ENCODE measurements at regions not wholly inside any gene's neighbourhood (a gene's known extent, or its start where the extent isn't known, plus 50 kb on each side); places are given as distances from the start of the nearest gene placed in this dataset.

DNA sequence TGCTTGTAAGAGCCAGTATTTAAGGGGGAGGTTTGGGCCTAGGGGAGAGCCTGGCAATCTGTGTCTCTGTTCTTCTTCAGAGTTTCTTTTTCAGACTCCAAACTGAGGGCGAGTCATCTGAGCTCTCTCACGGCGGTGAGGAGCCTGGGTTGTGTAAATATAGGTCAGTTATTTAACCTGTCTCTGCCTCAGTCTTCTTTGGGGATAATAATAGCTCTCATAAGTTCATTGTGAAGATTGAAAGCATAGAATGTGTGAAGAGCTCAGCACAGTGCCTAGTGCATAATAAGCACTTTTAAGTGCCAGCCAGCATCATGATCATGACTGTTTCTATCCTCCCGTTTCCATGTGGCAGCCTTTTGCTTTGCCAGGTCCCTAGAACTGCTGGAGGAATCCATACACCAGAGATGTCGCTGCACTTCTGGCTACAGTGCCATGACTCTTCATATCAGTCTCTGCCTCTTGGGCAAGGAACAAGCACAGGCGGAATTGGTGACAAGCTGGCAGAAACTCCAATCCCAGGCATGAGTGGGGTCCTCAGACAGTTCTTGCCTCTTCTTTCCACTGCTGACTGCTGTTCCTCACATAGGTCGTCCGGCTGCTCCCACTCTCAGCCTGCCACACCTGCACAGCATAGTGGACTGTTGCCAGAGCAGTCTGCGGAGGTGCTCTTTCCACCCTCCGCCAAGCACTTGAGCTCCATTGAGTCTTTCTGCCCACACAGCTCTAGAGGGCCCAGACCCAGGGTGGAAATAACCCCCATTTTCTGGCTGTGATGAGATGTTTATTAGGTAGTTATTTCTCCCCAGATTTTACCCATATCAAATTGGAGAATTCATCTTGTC lies 103.7 kb upstream of the MAML3 start:
- H3K27me3 ChIP-seq (ENCODE audit: control insufficient read depth, low read length), result peaks cover 9% of the 10 kb centered on the region
- H3K9me3 ChIP-seq (ENCODE audit: control insufficient read depth, insufficient read depth, low read length), result no peaks in the 10 kb centered on the region
- H3K4me1 ChIP-seq (ENCODE audit: control insufficient read depth, low read length), result peaks cover 22% of the 10 kb centered on the region

DNA sequence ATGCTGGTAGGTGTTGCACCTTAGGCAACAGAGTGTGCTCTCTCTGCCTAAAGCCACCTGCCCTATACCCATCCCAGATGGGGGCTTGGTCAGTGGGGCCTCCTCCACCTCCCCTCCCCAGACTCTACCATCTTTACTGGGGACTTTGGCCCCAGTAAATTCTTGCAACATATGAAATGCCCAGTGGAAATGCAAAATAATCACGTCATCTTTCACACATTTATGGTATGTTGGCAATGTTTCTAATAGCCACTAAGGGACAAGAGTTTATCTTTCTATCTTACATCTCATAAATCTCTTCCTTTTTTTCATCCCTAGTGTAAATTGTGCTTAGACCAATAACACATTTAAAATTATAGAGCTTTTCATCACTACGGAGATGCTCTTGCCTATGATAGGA lies 103.0 kb upstream of the MAML3 start:
- H3K9me2 ChIP-seq (replicated peaks; ENCODE audit: control insufficient read depth, low read length), result no peaks in the 10 kb centered on the region
- no peaks in the 10 kb centered on the region for H3F3A ChIP-seq (ENCODE audit: control insufficient read depth, insufficient read depth)
- H3K4me1 ChIP-seq (ENCODE audit: control insufficient read depth, low read length), result peaks cover 29% of the 10 kb centered on the region
- peaks cover 9% of the 10 kb centered on the region for H3K27me3 ChIP-seq (ENCODE audit: control insufficient read depth, low read length)
- no peak overlapping the region for H3K4me3 ChIP-seq (ENCODE audit: low read length)
- H3K36me3 ChIP-seq (ENCODE audit: control insufficient read depth, low read length), result no peaks in the 10 kb centered on the region
- H3K4me2 ChIP-seq (ENCODE audit: low read length), result no peak overlapping the region
- no peaks in the 10 kb centered on the region for H3K9me3 ChIP-seq (ENCODE audit: control insufficient read depth, insufficient read depth, low read length)
- H3K27ac ChIP-seq (ENCODE audit: low read depth, low read length), result no peak overlapping the region
- H3K79me2 ChIP-seq (ENCODE audit: control insufficient read depth, low read length), result no peaks in the 10 kb centered on the region
- no peak for TF ChIP-seq EZH2phosphoT487 (IDR thresholded peaks at IDR 0.05; ENCODE audit: borderline replicate concordance, low read length)
- TF ChIP-seq, protein P1, sequence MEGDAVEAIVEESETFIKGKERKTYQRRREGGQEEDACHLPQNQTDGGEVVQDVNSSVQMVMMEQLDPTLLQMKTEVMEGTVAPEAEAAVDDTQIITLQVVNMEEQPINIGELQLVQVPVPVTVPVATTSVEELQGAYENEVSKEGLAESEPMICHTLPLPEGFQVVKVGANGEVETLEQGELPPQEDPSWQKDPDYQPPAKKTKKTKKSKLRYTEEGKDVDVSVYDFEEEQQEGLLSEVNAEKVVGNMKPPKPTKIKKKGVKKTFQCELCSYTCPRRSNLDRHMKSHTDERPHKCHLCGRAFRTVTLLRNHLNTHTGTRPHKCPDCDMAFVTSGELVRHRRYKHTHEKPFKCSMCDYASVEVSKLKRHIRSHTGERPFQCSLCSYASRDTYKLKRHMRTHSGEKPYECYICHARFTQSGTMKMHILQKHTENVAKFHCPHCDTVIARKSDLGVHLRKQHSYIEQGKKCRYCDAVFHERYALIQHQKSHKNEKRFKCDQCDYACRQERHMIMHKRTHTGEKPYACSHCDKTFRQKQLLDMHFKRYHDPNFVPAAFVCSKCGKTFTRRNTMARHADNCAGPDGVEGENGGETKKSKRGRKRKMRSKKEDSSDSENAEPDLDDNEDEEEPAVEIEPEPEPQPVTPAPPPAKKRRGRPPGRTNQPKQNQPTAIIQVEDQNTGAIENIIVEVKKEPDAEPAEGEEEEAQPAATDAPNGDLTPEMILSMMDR (IDR thresholded peaks at IDR 0.05; ENCODE audit: low read depth, low read length, poor library complexity, severe bottlenecking), result no peak
- no peaks in the 10 kb centered on the region for H4K20me1 ChIP-seq (ENCODE audit: control insufficient read depth, insufficient read depth, low read depth, low read length)

More for the DNA sequence above, 103.7 kb upstream of the MAML3 start:
- Histone ChIP-seq H4K20me1 (ENCODE audit: control insufficient read depth, insufficient read depth, low read depth, low read length) (no peaks in the 10 kb centered on the region), H3K79me2 (ENCODE audit: control insufficient read depth, low read length) (no peaks in the 10 kb centered on the region), H3K36me3 (ENCODE audit: control insufficient read depth, low read length) (no peaks in the 10 kb centered on the region), H3K4me2 (ENCODE audit: low read length) (no peak overlapping the region), H3K9me2 (replicated peaks; ENCODE audit: control insufficient read depth, low read length) (no peaks in the 10 kb centered on the region), H3F3A (ENCODE audit: control insufficient read depth, insufficient read depth) (no peaks in the 10 kb centered on the region), H3K27ac (ENCODE audit: low read depth, low read length) (no peak overlapping the region), H3K4me3 (ENCODE audit: low read length) (no peak overlapping the region)
- TF ChIP-seq EZH2phosphoT487 (IDR thresholded peaks at IDR 0.05; ENCODE audit: borderline replicate concordance, low read length), result no peak
- TF ChIP-seq, protein P1 (IDR thresholded peaks at IDR 0.05; ENCODE audit: low read depth, low read length, poor library complexity, severe bottlenecking), result no peak

DNA sequence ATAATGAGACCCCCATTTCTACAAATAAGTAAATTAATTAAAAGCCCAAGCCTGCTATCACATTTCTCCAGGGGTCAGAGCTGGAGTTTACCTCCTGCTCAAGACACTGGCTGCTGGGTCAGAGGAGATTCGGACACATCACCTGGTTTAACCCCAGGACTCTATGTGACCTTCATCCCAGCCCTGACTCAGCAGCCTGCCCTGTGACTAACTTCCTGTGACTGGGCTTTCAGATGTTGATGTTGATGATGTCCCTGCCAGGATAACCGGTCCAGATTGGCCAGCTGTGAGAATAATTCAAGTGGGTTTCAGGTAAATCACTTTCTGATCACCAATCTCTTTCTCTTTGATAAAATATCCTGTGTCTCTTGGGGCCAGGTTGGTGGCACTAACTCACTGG lies 102.4 kb upstream of the MAML3 start:
- Histone ChIP-seq H3K9me2 (replicated peaks; ENCODE audit: control insufficient read depth, low read length) (no peaks in the 10 kb centered on the region), H3K27ac (ENCODE audit: low read depth, low read length) (no peak overlapping the region)

More for the DNA sequence above, 102.4 kb upstream of the MAML3 start:
- Histone ChIP-seq H3F3A (ENCODE audit: control insufficient read depth, insufficient read depth) (no peaks in the 10 kb centered on the region), H4K20me1 (ENCODE audit: control insufficient read depth, insufficient read depth, low read depth, low read length) (no peaks in the 10 kb centered on the region), H3K9me3 (ENCODE audit: control insufficient read depth, insufficient read depth, low read length) (no peaks in the 10 kb centered on the region), H3K27me3 (ENCODE audit: control insufficient read depth, low read length) (peaks cover 9% of the 10 kb centered on the region), H3K4me2 (ENCODE audit: low read length) (no peak overlapping the region), H3K79me2 (ENCODE audit: control insufficient read depth, low read length) (no peaks in the 10 kb centered on the region), H3K4me3 (ENCODE audit: low read length) (no peak overlapping the region), H3K36me3 (ENCODE audit: control insufficient read depth, low read length) (no peaks in the 10 kb centered on the region), H3K4me1 (ENCODE audit: control insufficient read depth, low read length) (peaks cover 35% of the 10 kb centered on the region)
- TF ChIP-seq, protein P1 (IDR thresholded peaks at IDR 0.05; ENCODE audit: low read depth, low read length, poor library complexity, severe bottlenecking), result no peak
- no peak for TF ChIP-seq EZH2phosphoT487 (IDR thresholded peaks at IDR 0.05; ENCODE audit: borderline replicate concordance, low read length)

All from DOHH2 (cell line).